A549 (cell line): ENCODE measurements at regions not wholly inside any gene's neighbourhood (a gene's known extent, or its start where the extent isn't known, plus 50 kb on each side); places are given as distances from the start of the nearest gene placed in this dataset.

Source experiments
- ATAC-seq, 2 experiments: fragments of 200-7000 bp in 1 of 2; fragments of >200 bp in 1 of 2; cut with Nextera tagmentation in 1 of 2; cut with Tn5 transposase in 1 of 2; 3 replicates each; pipeline versions ENCODE4 v1.8.0 to v1.9.1; 2018 to 2020; ENCODE audit warnings: mild to moderate bottlenecking in 1 of 2, moderate library complexity in 1 of 2
- CTCF ChIA-PET: fragments of 300-600 bp; sonication (Branson Sonifier 250); formaldehyde crosslinking; extraction: SDS; loops from one replicate; lab custom pipeline; 2021; ENCODE audit warnings: antibody characterized with exemption, inconsistent platforms; lab: Yijun Ruan, JAX
- POLR2A ChIA-PET: fragments of 350-600 bp; formaldehyde crosslinking; extraction: SDS; loops from one replicate; lab custom pipeline; 2021; ENCODE audit warnings: antibody characterized with exemption, inconsistent platforms; lab: Yijun Ruan, JAX
- DNase-seq, 2 experiments: peaks; one replicate each; pipeline versions ENCODE4 v3.0.0 to v3.0.0-alpha.2; 2011 to 2016; ENCODE audit warnings: low read depth in 1 of 2, low spot score in 1 of 2
- FAIRE-seq: peaks from 2 replicates; lab custom pipeline; 2011; peaks lifted over from hg19 to GRCh38; lab: Jason Lieb, UNC
- H3K27ac ChIP-seq, 2 experiments: fragments of >200 bp; sonication (Bioruptor Twin); formaldehyde crosslinking; 3 replicates each; pipeline ENCODE4 v1.5.1; 2016 to 2017
- H3K4me1 ChIP-seq: fragments of >200 bp; sonication (Bioruptor Twin); formaldehyde crosslinking; 3 replicates; pipeline ENCODE4 v1.6.1; 2016
- H3K4me2 ChIP-seq: fragments of >200 bp; sonication (Bioruptor Twin); formaldehyde crosslinking; 3 replicates; pipeline ENCODE4 v1.6.1; 2016
- H3K4me3 ChIP-seq: fragments of >200 bp; sonication (Bioruptor Twin); formaldehyde crosslinking; 3 replicates; pipeline ENCODE4 v1.5.1; 2016
- H3K9me3 ChIP-seq: fragments of >200 bp; sonication (Bioruptor Twin); formaldehyde crosslinking; 3 replicates; pipeline ENCODE4 v1.6.1; 2016
- BHLHE40 ChIP-seq: IDR thresholded peaks from 2 replicates; pipeline ENCODE4 v1.6.1; 2012; ENCODE audit warnings: low read depth, low read length, inconsistent platforms
- CHD2 ChIP-seq: fragments of 150-350 bp; IDR thresholded peaks from 2 replicates; pipeline ENCODE4 v1.6.1; 2014; ENCODE audit warnings: low read length; ENCODE audit not compliant: partially characterized antibody
- CHD4 ChIP-seq: fragments of 200-600 bp; sonication (generic); IDR thresholded peaks from 2 replicates; pipeline ENCODE4 v1.6.1; 2016; ENCODE audit warnings: antibody characterized with exemption, mild to moderate bottlenecking, borderline replicate concordance
- EHMT2 ChIP-seq: fragments of 200-600 bp; sonication (generic); IDR thresholded peaks from 2 replicates; pipeline ENCODE4 v1.6.1; 2016; ENCODE audit warnings: antibody characterized with exemption, low read depth, mild to moderate bottlenecking, moderate library complexity
- ESRRA ChIP-seq: fragments of 150-350 bp; IDR thresholded peaks from 2 replicates; pipeline ENCODE4 v1.6.1; 2014; ENCODE audit warnings: mild to moderate bottlenecking, low read length, borderline replicate concordance
- FOSB ChIP-seq: fragments of 250-450 bp; sonication (Bioruptor Pico); IDR thresholded peaks from 2 replicates; pipeline ENCODE4 v1.5.0; 2020; ENCODE audit warnings: mild to moderate bottlenecking, moderate library complexity
- FOSL2 ChIP-seq, 2 experiments: fragments of 450-650 bp in 1 of 2; fragments of >200 bp in 1 of 2; sonication (Bioruptor Twin) in 1 of 2; formaldehyde crosslinking; IDR thresholded peaks; 2 replicates each; pipeline versions ENCODE4 v1.5.0 to v1.6.1; 2016 to 2020; ENCODE audit warnings: mild to moderate bottlenecking in 1 of 2, moderate library complexity in 1 of 2
- FOXS1 ChIP-seq: fragments of 250-450 bp; sonication (Bioruptor Pico); IDR thresholded peaks from 2 replicates; pipeline ENCODE4 v1.5.0; 2020; ENCODE audit warnings: mild to moderate bottlenecking, moderate library complexity
- GATA3 ChIP-seq: IDR thresholded peaks from 2 replicates; pipeline ENCODE4 v1.6.1; 2012; ENCODE audit warnings: borderline replicate concordance
- HDAC2 ChIP-seq: fragments of 200-600 bp; sonication (generic); IDR thresholded peaks from 2 replicates; pipeline ENCODE4 v1.6.1; 2016
- HOXB13 ChIP-seq: fragments of 250-450 bp; sonication (Bioruptor Pico); IDR thresholded peaks from 2 replicates; pipeline ENCODE4 v1.5.0; 2020; ENCODE audit warnings: low read depth, mild to moderate bottlenecking, moderate library complexity
- JUN ChIP-seq, 2 experiments: fragments of >200 bp; sonication (Bioruptor Twin); formaldehyde crosslinking; IDR thresholded peaks; 2 replicates in 1 of 2; 3 replicates in 1 of 2; pipeline ENCODE4 v1.6.1; 2016 to 2017
- JUNB ChIP-seq: fragments of >200 bp; sonication (Bioruptor Twin); formaldehyde crosslinking; IDR thresholded peaks from 2 replicates; pipeline ENCODE4 v1.6.1; 2016
- KDM5A ChIP-seq: fragments of 200-600 bp; sonication (generic); IDR thresholded peaks from 2 replicates; pipeline ENCODE4 v1.6.1; 2016; ENCODE audit warnings: antibody characterized with exemption, mild to moderate bottlenecking
- MAFK ChIP-seq: fragments of 450-650 bp; IDR thresholded peaks from 2 replicates; pipeline ENCODE4 v1.6.1; 2014; ENCODE audit not compliant: partially characterized antibody
- MAZ ChIP-seq: fragments of 150-350 bp; IDR thresholded peaks from 2 replicates; pipeline ENCODE4 v1.6.1; 2014; ENCODE audit warnings: antibody characterized with exemption, low read depth, low read length, borderline replicate concordance
- NR3C1 ChIP-seq: fragments of >200 bp; sonication (Bioruptor Twin); formaldehyde crosslinking; IDR thresholded peaks from 3 replicates; pipeline ENCODE4 v1.6.1; 2017
- POLR2A ChIP-seq: IDR thresholded peaks from 2 replicates; pipeline ENCODE4 v1.6.1; 2012; ENCODE audit warnings: mild to moderate bottlenecking, low read length
- POLR2AphosphoS2 ChIP-seq: conservative IDR thresholded peaks from 2 replicates; pipeline ENCODE4 v1.6.1; 2012; ENCODE audit warnings: low read length, improper control_type of control experiment, inconsistent platforms
- RARB ChIP-seq: fragments of 250-450 bp; sonication (Bioruptor Pico); IDR thresholded peaks from 2 replicates; pipeline ENCODE4 v1.8.0; 2021; ENCODE audit warnings: mild to moderate bottlenecking, moderate library complexity
- RCOR1 ChIP-seq: fragments of 150-350 bp; IDR thresholded peaks from 2 replicates; pipeline ENCODE4 v1.6.1; 2014; ENCODE audit warnings: antibody characterized with exemption, low read length, low read depth
- SREBF2 ChIP-seq: fragments of 450-650 bp; IDR thresholded peaks from 2 replicates; pipeline ENCODE4 v1.6.1; 2014; ENCODE audit warnings: mild to moderate bottlenecking, moderate library complexity
- TFCP2L1 ChIP-seq: fragments of 250-450 bp; sonication (Bioruptor Pico); IDR thresholded peaks from 2 replicates; pipeline ENCODE4 v1.5.0; 2021; ENCODE audit warnings: mild to moderate bottlenecking
- ZC3H11A ChIP-seq: fragments of 450-650 bp; IDR thresholded peaks from 2 replicates; pipeline ENCODE4 v1.6.1; 2014; ENCODE audit warnings: antibody characterized with exemption, mild to moderate bottlenecking
- ZFP36 ChIP-seq: fragments of 450-650 bp; IDR thresholded peaks from 2 replicates; pipeline ENCODE4 v1.6.1; 2014; ENCODE audit warnings: borderline replicate concordance; ENCODE audit not compliant: partially characterized antibody
- WGBS: methylation state at CpG from one replicate; pipeline ENCODE4 v1.1.6; 2017; ENCODE audit errors: missing lambda C conversion rate; 5-methylcytosine and 5-hydroxymethylcytosine counted together
- TF ChIP-seq, protein P1 (sequence below): IDR thresholded peaks from 2 replicates; pipeline ENCODE4 v1.6.1; 2012; ENCODE audit warnings: low read depth, borderline replicate concordance
- TF ChIP-seq, protein P2 (sequence below): fragments of >200 bp; sonication (Bioruptor Twin); formaldehyde crosslinking; IDR thresholded peaks from 3 replicates; pipeline ENCODE4 v1.6.1; 2016
- TF ChIP-seq, protein P3 (sequence below): fragments of >200 bp; sonication (Bioruptor Twin); formaldehyde crosslinking; IDR thresholded peaks from 2 replicates; pipeline ENCODE4 v1.6.1; 2016
- TF ChIP-seq, protein P4 (sequence below): IDR thresholded peaks from 2 replicates; pipeline ENCODE4 v1.6.1; 2012
- TF ChIP-seq, protein P5 (sequence below): fragments of >200 bp; sonication (Bioruptor Twin); formaldehyde crosslinking; IDR thresholded peaks from 3 replicates; pipeline ENCODE4 v1.5.1; 2016
- TF ChIP-seq, protein P6 (sequence below): fragments of 250-450 bp; sonication (Bioruptor Pico); IDR thresholded peaks from 2 replicates; pipeline ENCODE4 v1.5.0; 2021; ENCODE audit warnings: mild to moderate bottlenecking, moderate library complexity, borderline replicate concordance

DNA sequence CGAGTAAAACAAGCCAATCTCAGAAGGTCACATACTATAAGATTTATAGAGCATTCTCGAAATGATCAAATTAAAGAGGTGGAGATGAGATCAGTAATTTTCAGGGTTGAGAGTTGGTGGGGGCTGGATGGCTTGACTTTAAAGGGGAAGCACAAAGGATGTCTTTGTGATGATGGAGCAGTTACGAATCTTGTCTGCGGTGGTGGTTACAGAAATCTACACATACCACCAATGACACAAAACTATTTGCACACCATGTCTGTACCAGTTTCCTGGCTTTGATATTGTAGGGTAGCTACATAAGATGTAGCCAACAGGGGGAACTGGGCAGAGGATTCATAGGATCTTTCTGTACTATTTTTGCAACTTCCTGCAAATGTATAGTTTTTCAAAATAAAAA is 190.6 kb upstream of the SMIM21 start:
- DNase-seq (no peak), FAIRE-seq (no peak), ATAC-seq (no peak)
- Histone ChIP-seq H3K4me2 (no peak overlapping the region), H3K9me3 (no peaks in the 10 kb centered on the region), H3K27ac (no peak overlapping the region), H3K4me3 (no peak overlapping the region), H3K4me1 (no peaks in the 10 kb centered on the region)
- POLR2A ChIA-PET = no interaction called here
- CTCF ChIA-PET = no interaction called here
- 37% methylated on average over 4 of the region's 4 CpGs for WGBS
- TF ChIP-seq, protein P1, sequence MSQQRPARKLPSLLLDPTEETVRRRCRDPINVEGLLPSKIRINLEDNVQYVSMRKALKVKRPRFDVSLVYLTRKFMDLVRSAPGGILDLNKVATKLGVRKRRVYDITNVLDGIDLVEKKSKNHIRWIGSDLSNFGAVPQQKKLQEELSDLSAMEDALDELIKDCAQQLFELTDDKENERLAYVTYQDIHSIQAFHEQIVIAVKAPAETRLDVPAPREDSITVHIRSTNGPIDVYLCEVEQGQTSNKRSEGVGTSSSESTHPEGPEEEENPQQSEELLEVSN = no peak
- TF ChIP-seq, protein P2, sequence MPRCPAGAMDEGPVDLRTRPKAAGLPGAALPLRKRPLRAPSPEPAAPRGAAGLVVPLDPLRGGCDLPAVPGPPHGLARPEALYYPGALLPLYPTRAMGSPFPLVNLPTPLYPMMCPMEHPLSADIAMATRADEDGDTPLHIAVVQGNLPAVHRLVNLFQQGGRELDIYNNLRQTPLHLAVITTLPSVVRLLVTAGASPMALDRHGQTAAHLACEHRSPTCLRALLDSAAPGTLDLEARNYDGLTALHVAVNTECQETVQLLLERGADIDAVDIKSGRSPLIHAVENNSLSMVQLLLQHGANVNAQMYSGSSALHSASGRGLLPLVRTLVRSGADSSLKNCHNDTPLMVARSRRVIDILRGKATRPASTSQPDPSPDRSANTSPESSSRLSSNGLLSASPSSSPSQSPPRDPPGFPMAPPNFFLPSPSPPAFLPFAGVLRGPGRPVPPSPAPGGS = no peak
- TF ChIP-seq TFCP2L1 (no peak), ESRRA (no peak), POLR2AphosphoS2 (no peak), MAFK (no peak), JUN (IDR thresholded peaks at IDR 0.05) (no peak), ZFP36 (no peak), FOXS1 (CRISPR knock-in tag) (no peak), SREBF2 (no peak), GATA3 (no peak), MAZ (no peak), HDAC2 (no peak)
- TF ChIP-seq, protein P3, sequence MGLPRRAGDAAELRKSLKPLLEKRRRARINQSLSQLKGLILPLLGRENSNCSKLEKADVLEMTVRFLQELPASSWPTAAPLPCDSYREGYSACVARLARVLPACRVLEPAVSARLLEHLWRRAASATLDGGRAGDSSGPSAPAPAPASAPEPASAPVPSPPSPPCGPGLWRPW = no peak

DNA sequence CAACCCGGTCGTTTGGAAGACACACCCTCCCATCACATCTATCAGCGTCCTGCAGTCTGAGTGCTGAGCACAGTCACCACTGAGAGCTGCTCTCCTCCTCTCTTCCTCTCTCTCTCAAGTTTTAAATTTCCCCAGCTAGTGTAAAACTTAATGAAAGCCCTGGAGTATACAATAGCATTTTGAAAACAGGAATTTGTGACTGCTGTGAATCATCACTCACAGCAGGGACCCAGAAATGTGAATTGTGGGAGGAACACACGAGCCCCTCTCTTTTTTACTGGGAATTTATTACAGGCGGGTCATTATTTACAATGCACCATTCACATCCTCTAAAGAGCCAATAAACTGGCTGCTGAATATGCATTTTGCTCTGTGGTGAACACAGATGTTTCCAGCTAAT is 185.0 kb upstream of the SMIM21 start:
- H3K4me3 ChIP-seq = no peak overlapping the region
- TF ChIP-seq EHMT2 = no peak
- TF ChIP-seq, protein P4, sequence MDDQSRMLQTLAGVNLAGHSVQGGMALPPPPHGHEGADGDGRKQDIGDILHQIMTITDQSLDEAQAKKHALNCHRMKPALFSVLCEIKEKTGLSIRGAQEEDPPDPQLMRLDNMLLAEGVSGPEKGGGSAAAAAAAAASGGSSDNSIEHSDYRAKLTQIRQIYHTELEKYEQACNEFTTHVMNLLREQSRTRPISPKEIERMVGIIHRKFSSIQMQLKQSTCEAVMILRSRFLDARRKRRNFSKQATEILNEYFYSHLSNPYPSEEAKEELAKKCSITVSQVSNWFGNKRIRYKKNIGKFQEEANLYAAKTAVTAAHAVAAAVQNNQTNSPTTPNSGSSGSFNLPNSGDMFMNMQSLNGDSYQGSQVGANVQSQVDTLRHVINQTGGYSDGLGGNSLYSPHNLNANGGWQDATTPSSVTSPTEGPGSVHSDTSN = no peak
- TF ChIP-seq BHLHE40 = no peak
- no peak for TF ChIP-seq CHD2
- no peak for TF ChIP-seq JUN (IDR thresholded peaks at IDR 0.05)
- TF ChIP-seq NR3C1 = no peak
- TF ChIP-seq FOSB (CRISPR knock-in tag) = no peak
- TF ChIP-seq TFCP2L1 = no peak
- TF ChIP-seq, all 56 proteins: peak for 0
- H3K27ac ChIP-seq = no peak overlapping the region
- no peak for DNase-seq
- ChIA-PET POLR2A (no interaction called here), CTCF (interaction anchor here (1.2 kb wide), 1 partner anchor 12 kb away, joined by 3 read pairs; no protein-coding TSS in a partner anchor)
- no peak for FAIRE-seq
- no peaks in the 10 kb centered on the region for H3K9me3 ChIP-seq
- no peak overlapping the region for H3K4me2 ChIP-seq
- 18% methylated on average over 5 of the region's 5 CpGs for WGBS
- ATAC-seq = no peak
- H3K4me1 ChIP-seq = no peaks in the 10 kb centered on the region

DNA sequence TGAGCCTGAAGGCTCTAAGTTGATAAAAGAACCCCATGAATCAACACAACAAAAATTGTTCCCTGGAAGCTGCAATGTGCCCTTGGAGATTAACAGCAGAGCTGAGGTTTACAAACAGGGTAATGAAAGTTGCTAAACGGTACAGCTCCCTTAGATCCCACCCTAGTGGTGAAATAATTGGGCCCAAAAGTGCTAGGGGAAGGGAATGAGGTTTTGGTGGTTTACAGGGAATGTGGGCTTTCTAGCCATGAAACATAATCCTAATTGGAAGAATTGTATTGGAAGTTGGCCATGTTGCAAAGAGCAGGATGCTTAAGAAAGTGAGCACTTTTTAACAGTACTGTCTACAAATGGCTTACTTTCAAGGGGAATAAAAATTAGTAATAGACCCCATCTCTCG is 180.2 kb upstream of the SMIM21 start:
- Histone ChIP-seq H3K4me2 (no peak overlapping the region), H3K4me3 (no peak overlapping the region), H3K9me3 (no peaks in the 10 kb centered on the region), H3K4me1 (no peaks in the 10 kb centered on the region), H3K27ac (no peak overlapping the region)
- WGBS = 0% methylated on average over 2 of the region's 2 CpGs
- ATAC-seq (no peak), DNase-seq (no peak), FAIRE-seq (no peak)
- ChIA-PET POLR2A (no interaction called here), CTCF (no interaction called here)
- TF ChIP-seq FOSL2 (IDR thresholded peaks at IDR 0.05) = no peak
- TF ChIP-seq FOSL2 (CRISPR knock-in tag; IDR thresholded peaks at IDR 0.05) = no peak
- TF ChIP-seq ZC3H11A = no peak
- TF ChIP-seq KDM5A = no peak
- TF ChIP-seq, protein P5, sequence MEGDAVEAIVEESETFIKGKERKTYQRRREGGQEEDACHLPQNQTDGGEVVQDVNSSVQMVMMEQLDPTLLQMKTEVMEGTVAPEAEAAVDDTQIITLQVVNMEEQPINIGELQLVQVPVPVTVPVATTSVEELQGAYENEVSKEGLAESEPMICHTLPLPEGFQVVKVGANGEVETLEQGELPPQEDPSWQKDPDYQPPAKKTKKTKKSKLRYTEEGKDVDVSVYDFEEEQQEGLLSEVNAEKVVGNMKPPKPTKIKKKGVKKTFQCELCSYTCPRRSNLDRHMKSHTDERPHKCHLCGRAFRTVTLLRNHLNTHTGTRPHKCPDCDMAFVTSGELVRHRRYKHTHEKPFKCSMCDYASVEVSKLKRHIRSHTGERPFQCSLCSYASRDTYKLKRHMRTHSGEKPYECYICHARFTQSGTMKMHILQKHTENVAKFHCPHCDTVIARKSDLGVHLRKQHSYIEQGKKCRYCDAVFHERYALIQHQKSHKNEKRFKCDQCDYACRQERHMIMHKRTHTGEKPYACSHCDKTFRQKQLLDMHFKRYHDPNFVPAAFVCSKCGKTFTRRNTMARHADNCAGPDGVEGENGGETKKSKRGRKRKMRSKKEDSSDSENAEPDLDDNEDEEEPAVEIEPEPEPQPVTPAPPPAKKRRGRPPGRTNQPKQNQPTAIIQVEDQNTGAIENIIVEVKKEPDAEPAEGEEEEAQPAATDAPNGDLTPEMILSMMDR = no peak
- no peak for TF ChIP-seq BHLHE40
- TF ChIP-seq, protein P6, sequence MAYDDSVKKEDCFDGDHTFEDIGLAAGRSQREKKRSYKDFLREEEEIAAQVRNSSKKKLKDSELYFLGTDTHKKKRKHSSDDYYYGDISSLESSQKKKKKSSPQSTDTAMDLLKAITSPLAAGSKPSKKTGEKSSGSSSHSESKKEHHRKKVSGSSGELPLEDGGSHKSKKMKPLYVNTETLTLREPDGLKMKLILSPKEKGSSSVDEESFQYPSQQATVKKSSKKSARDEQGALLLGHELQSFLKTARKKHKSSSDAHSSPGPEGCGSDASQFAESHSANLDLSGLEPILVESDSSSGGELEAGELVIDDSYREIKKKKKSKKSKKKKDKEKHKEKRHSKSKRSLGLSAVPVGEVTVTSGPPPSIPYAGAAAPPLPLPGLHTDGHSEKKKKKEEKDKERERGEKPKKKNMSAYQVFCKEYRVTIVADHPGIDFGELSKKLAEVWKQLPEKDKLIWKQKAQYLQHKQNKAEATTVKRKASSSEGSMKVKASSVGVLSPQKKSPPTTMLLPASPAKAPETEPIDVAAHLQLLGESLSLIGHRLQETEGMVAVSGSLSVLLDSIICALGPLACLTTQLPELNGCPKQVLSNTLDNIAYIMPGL (CRISPR knock-in tag) = no peak
- TF ChIP-seq RCOR1 = no peak
- no peak for TF ChIP-seq RARB (CRISPR knock-in tag)
- TF ChIP-seq JUNB = no peak
- TF ChIP-seq MAZ = no peak
- TF ChIP-seq CHD4 = no peak
- no peak for TF ChIP-seq POLR2A
- no peak for TF ChIP-seq HOXB13 (CRISPR knock-in tag)
